ENCODE measurements at regions not wholly inside any gene's neighbourhood (a gene's known extent, or its start where the extent isn't known, plus 50 kb on each side); places are given as distances from the start of the nearest gene placed in this dataset.

- no peaks in the 10 kb centered on the region for H3K9me3 ChIP-seq (replicated peaks; ENCODE audit: control insufficient read depth, low read depth, low read length)
- H3K27me3 ChIP-seq (ENCODE audit: control insufficient read depth, insufficient read depth, low read length) = no peaks in the 10 kb centered on the region
- DNase-seq = no peak
- H3K4me3 ChIP-seq (ENCODE audit: low read length) = no peak overlapping the region
- no peaks in the 10 kb centered on the region for H3K36me3 ChIP-seq (ENCODE audit: control insufficient read depth, insufficient read depth, low read length)
- H3K27ac ChIP-seq (ENCODE audit: low read length) = no peak overlapping the region
- H3K4me1 ChIP-seq (ENCODE audit: control insufficient read depth, insufficient read depth, low read length) = no peaks in the 10 kb centered on the region
These were observed 373.3 kb downstream of the RBM43 start for GRCh38 chr2:150888337-150888736.

- H3K4me1 ChIP-seq (ENCODE audit: control insufficient read depth, insufficient read depth, low read length) = no peaks in the 10 kb centered on the region
- H3K36me3 ChIP-seq (ENCODE audit: control insufficient read depth, insufficient read depth, low read length) = no peaks in the 10 kb centered on the region
- H3K27me3 ChIP-seq (ENCODE audit: control insufficient read depth, insufficient read depth, low read length) = no peaks in the 10 kb centered on the region
- H3K27ac ChIP-seq (ENCODE audit: low read length) = no peak overlapping the region
- WGBS (ENCODE audit: insufficient coverage) = no CpG with 5 or more reads among the region's 3 CpGs
- no peaks in the 10 kb centered on the region for H3K9me3 ChIP-seq (replicated peaks; ENCODE audit: control insufficient read depth, low read depth, low read length)
- DNase-seq = no peak
- no peak overlapping the region for H3K4me3 ChIP-seq (ENCODE audit: low read length)
These were observed 373.7 kb downstream of the RBM43 start for GRCh38 chr2:150887926-150888325.

- H3K27ac ChIP-seq (ENCODE audit: low read length) = no peak overlapping the region
- no CpG with 5 or more reads among the region's 3 CpGs for WGBS (ENCODE audit: insufficient coverage)
- H3K4me1 ChIP-seq (ENCODE audit: control insufficient read depth, insufficient read depth, low read length) = no peaks in the 10 kb centered on the region
- no peaks in the 10 kb centered on the region for H3K9me3 ChIP-seq (replicated peaks; ENCODE audit: control insufficient read depth, low read depth, low read length)
- H3K27me3 ChIP-seq (ENCODE audit: control insufficient read depth, insufficient read depth, low read length) = no peaks in the 10 kb centered on the region
- DNase-seq = peak; percentile 34
- no peak overlapping the region for H3K4me3 ChIP-seq (ENCODE audit: low read length)
- H3K36me3 ChIP-seq (ENCODE audit: control insufficient read depth, insufficient read depth, low read length) = no peaks in the 10 kb centered on the region
These were observed 375.8 kb downstream of the RBM43 start for GRCh38 chr2:150885774-150886386.

GRCh38 chr2:150885236-150885635 lies 376.4 kb downstream of the RBM43 start:
- no peaks in the 10 kb centered on the region for H3K36me3 ChIP-seq (ENCODE audit: control insufficient read depth, insufficient read depth, low read length)
- no peak overlapping the region for H3K27ac ChIP-seq (ENCODE audit: low read length)
- no peaks in the 10 kb centered on the region for H3K27me3 ChIP-seq (ENCODE audit: control insufficient read depth, insufficient read depth, low read length)
- no peaks in the 10 kb centered on the region for H3K9me3 ChIP-seq (replicated peaks; ENCODE audit: control insufficient read depth, low read depth, low read length)
- no CpG with 5 or more reads among the region's 1 CpG for WGBS (ENCODE audit: insufficient coverage)
- DNase-seq = no peak
- no peaks in the 10 kb centered on the region for H3K4me1 ChIP-seq (ENCODE audit: control insufficient read depth, insufficient read depth, low read length)
- H3K4me3 ChIP-seq (ENCODE audit: low read length) = no peak overlapping the region

GRCh38 chr2:150883613-150883895 lies 378.1 kb downstream of the RBM43 start:
- H3K27ac ChIP-seq (ENCODE audit: low read length) = no peak overlapping the region
- H3K4me3 ChIP-seq (ENCODE audit: low read length) = no peak overlapping the region
- H3K9me3 ChIP-seq (replicated peaks; ENCODE audit: control insufficient read depth, low read depth, low read length) = no peaks in the 10 kb centered on the region
- DNase-seq = no peak
- no peaks in the 10 kb centered on the region for H3K36me3 ChIP-seq (ENCODE audit: control insufficient read depth, insufficient read depth, low read length)
- H3K4me1 ChIP-seq (ENCODE audit: control insufficient read depth, insufficient read depth, low read length) = no peaks in the 10 kb centered on the region
- H3K27me3 ChIP-seq (ENCODE audit: control insufficient read depth, insufficient read depth, low read length) = no peaks in the 10 kb centered on the region

GRCh38 chr2:150882751-150883612 lies 378.7 kb downstream of the RBM43 start:
- 67% methylated on average over 2 of the region's 7 CpGs for WGBS (ENCODE audit: insufficient coverage)

GRCh38 chr2:150880986-150881385 lies 380.7 kb downstream of the RBM43 start:
- 61% methylated on average over 2 of the region's 2 CpGs for WGBS (ENCODE audit: insufficient coverage)
- Histone ChIP-seq H3K4me3 (ENCODE audit: low read length) (no peak overlapping the region), H3K4me1 (ENCODE audit: control insufficient read depth, insufficient read depth, low read length) (peaks cover 4% of the 10 kb centered on the region), H3K36me3 (ENCODE audit: control insufficient read depth, insufficient read depth, low read length) (no peaks in the 10 kb centered on the region), H3K9me3 (replicated peaks; ENCODE audit: control insufficient read depth, low read depth, low read length) (no peaks in the 10 kb centered on the region), H3K27me3 (ENCODE audit: control insufficient read depth, insufficient read depth, low read length) (no peaks in the 10 kb centered on the region), H3K27ac (ENCODE audit: low read length) (no peak overlapping the region)
- DNase-seq = peak; percentile 10

More at GRCh38 chr2:150882751-150883612, 378.7 kb downstream of the RBM43 start:
- Histone ChIP-seq H3K27me3 (ENCODE audit: control insufficient read depth, insufficient read depth, low read length) (no peaks in the 10 kb centered on the region), H3K36me3 (ENCODE audit: control insufficient read depth, insufficient read depth, low read length) (no peaks in the 10 kb centered on the region), H3K9me3 (replicated peaks; ENCODE audit: control insufficient read depth, low read depth, low read length) (no peaks in the 10 kb centered on the region), H3K4me3 (ENCODE audit: low read length) (no peak overlapping the region), H3K27ac (ENCODE audit: low read length) (no peak overlapping the region), H3K4me1 (ENCODE audit: control insufficient read depth, insufficient read depth, low read length) (no peaks in the 10 kb centered on the region)
- no peak for DNase-seq

- H3K4me1 ChIP-seq (ENCODE audit: control insufficient read depth, insufficient read depth, low read length) = peaks cover 5% of the 10 kb centered on the region
- H3K27me3 ChIP-seq (ENCODE audit: control insufficient read depth, insufficient read depth, low read length) = no peaks in the 10 kb centered on the region
- no peak overlapping the region for H3K4me3 ChIP-seq (ENCODE audit: low read length)
- no peaks in the 10 kb centered on the region for H3K36me3 ChIP-seq (ENCODE audit: control insufficient read depth, insufficient read depth, low read length)
- H3K9me3 ChIP-seq (replicated peaks; ENCODE audit: control insufficient read depth, low read depth, low read length) = no peaks in the 10 kb centered on the region
- no peak for DNase-seq
- 92% methylated on average over 1 of the region's 1 CpG for WGBS (ENCODE audit: insufficient coverage)
- H3K27ac ChIP-seq (ENCODE audit: low read length) = no peak overlapping the region
These were observed 383.3 kb downstream of the RBM43 start for GRCh38 chr2:150878356-150878755.

- Histone ChIP-seq H3K9me3 (replicated peaks; ENCODE audit: control insufficient read depth, low read depth, low read length) (no peaks in the 10 kb centered on the region), H3K27me3 (ENCODE audit: control insufficient read depth, insufficient read depth, low read length) (no peaks in the 10 kb centered on the region), H3K27ac (ENCODE audit: low read length) (peak overlapping the region; percentile 66), H3K4me3 (ENCODE audit: low read length) (no peak overlapping the region), H3K36me3 (ENCODE audit: control insufficient read depth, insufficient read depth, low read length) (no peaks in the 10 kb centered on the region), H3K4me1 (ENCODE audit: control insufficient read depth, insufficient read depth, low read length) (peaks cover 12% of the 10 kb centered on the region)
- 0% methylated on average over 2 of the region's 5 CpGs for WGBS (ENCODE audit: insufficient coverage)
- peak; percentile 91 for DNase-seq
These were observed 385.3 kb downstream of the RBM43 start for GRCh38 chr2:150876251-150876950.

GRCh38 chr2:150873396-150873772 lies 385.9 kb upstream of the RND3 start:
- H3K27ac ChIP-seq (ENCODE audit: low read length) = no peak overlapping the region
- no peaks in the 10 kb centered on the region for H3K36me3 ChIP-seq (ENCODE audit: control insufficient read depth, insufficient read depth, low read length)
- H3K27me3 ChIP-seq (ENCODE audit: control insufficient read depth, insufficient read depth, low read length) = no peaks in the 10 kb centered on the region
- 67% methylated on average over 1 of the region's 4 CpGs for WGBS (ENCODE audit: insufficient coverage)
- no peak for DNase-seq
- H3K9me3 ChIP-seq (replicated peaks; ENCODE audit: control insufficient read depth, low read depth, low read length) = no peaks in the 10 kb centered on the region
- H3K4me1 ChIP-seq (ENCODE audit: control insufficient read depth, insufficient read depth, low read length) = peaks cover 12% of the 10 kb centered on the region
- no peak overlapping the region for H3K4me3 ChIP-seq (ENCODE audit: low read length)
